ENCODE measurements at regions not wholly inside any gene's neighbourhood (a gene's known extent, or its start where the extent isn't known, plus 50 kb on each side); places are given as distances from the start of the nearest gene placed in this dataset.

DNA sequence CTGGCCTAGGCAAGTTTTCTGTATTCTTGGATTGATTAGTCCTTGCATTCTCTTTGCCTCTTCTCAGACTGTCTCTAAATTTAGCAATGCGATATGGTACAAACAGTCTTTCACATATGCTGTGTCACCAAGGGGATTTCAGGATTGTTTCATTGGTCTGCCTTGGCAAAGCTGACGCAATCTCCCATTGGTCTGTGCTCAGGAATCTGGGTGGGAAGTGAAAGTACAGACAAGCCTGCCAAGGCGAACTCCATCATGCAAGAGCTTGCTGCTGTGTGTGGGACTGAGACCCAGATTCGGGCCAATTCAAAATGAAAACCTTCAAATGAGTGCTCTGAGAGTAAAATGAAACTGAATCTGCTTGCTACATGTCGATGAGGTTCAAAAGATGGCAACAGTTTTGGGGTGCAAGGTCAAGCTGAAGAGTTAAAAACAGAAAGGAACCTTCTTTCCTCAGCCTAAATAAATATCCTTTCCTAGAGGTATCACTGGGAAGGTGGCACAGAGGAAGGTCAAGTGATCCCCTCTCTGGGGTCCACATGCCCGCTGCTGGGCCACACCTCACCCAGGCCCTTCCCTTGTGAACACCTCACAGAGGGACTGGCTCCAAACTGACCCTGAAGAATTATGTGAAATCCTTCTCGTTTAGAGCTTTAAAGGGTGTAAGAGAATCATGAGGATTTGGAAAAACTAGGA lies 198.8 kb upstream of the PREP start:
- peak; percentile 99 for DNase-seq (ENCODE audit: extremely low read depth, low read depth)

DNA sequence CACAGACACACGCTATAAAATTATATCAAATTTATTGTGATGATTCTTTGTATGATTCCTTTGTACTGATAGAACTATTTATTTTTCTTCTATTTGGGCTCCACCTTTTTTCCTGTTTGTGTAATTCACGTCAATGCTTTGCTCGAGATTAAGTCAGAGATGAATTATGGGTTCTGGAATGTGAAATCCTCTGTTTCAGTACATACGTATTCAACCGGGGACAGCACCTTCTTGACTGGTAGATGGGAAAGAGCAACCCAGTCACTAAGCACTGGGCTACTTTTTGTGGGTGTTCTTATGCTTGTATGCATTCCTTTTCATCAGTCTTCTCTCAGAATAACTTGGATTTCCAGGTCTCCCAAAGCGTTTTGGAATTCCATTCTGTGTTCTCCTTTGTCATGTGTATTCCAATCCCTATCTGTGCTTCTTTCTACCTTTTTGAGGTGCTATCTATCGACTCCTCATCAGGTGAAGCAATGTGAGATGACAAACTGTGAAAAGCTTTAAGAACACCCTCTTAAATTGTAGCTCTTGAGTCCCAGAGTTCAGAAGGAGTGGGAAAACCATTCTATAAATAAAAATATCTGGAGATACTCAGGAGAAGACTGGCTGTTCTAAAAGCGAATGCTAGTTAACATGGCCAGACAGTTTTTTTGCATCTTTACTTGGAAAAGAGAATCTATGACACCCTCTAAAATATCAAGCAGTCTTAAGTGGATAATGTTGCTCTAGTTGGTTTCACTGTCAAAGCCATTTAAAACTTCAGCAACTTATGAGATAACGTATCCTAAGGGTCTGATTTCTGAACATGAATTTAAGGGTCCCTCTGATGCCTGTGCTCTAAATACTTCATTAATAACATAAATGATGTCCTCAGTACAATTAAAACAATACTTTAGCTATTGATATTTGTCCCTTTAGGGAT lies 197.7 kb upstream of the PREP start:
- DNase-seq (ENCODE audit: extremely low read depth, low read depth), result peak; percentile 95

DNA sequence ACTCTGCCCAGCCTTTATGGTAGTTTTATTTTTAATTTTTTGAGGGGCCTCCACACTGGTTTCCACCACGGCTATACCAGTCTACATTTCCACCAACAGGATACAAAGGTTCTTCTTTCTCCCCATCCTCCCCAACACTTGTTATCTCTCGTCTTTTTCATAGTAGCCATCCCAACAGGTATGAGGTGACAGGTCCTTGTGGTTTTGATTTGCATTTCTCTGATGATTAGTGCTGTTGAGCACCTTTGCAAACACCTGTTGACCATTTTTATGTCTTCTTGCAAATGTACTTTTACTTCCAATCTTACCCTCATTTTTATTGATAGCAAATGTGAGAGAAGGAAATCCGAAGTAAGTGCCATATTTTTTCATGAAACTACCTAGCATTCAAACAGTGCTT lies 195.4 kb upstream of the PREP start:
- DNase-seq (ENCODE audit: extremely low read depth, low read depth), result no peak

DNA sequence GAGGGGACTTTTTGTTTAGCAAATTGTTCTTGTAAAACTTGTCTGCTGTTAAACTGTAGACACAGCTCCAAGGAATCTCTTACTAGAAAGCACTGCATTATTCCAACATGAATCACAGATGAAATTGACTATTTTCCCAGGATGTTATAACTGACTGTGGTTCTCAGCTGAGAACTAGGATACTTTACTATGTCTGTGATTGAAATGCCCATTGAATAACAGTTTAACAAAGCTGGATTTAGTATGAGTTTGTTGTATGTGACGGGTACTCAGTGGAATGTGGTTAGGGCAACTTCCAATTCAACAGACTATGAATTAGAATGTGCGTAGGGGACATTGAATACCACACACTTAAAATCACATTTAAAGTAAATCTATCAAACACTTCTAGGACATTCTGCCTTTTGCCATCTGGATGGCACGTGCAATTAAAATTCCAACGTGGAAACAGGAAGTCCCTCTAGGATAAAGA lies 193.4 kb upstream of the PREP start:
- DNase-seq (ENCODE audit: extremely low read depth, low read depth), result peak; percentile 85

DNA sequence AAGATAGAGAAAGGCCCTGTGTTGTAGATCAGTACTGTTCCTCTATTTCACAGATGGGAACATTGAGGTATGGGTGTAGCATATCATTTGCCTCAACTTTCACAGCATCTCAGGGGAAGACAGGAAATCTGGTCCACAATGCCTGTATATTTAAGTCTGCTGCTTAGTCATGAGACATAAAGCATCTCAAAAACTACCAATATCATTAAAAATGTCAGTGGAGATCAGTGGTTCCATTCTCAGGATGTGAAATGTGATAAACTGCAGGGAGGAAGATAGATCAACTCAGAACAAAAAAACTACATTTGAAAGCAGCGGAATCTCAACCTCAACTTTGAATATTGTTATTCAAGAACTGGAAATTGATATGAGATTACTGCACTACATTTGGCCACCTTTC lies 192.9 kb upstream of the PREP start:
- DNase-seq (ENCODE audit: extremely low read depth, low read depth), result no peak

DNA sequence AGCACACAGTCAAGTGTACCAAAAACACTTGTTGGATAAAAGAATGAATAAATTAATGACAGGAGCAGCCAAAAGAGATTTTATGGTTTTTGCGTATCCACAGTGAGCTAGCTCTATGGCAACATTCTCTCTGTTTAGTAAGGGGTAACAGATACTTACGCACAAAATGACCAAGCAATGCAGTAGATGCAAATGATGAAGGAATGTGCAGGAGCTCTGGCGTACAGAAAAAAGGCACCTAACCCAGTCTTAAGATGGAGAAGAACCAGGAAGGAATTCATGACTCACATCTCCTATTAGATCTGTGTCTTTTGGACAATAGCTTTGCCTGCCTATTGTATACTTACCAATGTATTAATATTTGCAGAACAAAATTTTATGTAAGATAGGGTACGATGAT lies 191.9 kb upstream of the PREP start:
- DNase-seq (ENCODE audit: extremely low read depth, low read depth), result no peak

DNA sequence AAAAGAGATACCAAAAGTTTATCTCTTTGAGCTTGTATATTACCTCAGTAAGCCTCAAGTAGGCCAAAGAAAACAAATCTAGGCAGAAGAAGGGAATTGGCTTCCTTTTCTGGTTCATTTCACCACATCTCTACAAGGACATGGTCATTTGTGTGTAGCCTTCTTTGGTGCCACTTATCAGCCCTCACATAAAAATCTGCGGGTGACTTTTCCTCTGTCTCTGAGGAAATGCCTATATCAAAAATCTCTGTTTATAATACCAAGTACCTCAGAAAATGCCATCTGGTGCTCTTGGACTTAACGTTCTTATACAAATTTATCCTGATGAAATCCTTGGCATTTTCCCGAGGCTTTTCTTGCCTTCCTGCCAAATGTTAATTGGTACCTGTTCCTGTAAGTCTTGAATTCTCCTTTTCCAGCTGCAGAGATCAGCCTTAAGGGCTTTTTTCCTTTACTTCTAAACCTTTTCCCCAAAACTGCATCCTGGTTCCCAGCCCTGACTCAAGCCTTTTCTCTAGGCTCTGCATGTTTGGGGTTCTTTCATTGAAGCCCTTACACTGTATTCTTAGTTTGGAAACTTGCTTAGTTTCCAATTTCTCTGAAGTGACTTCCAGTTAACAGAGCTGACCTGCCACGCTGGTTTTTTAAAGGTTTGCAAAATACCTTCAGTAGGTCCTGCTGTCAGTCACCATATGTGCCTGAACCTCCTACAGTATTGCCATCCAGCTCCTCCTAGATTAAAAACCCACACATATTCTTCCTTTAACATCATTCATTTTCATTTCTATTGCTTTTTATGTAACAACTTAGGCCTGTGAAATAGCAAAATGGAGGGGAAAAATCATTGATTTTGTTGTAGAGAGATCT lies 191.2 kb upstream of the PREP start:
- DNase-seq (ENCODE audit: extremely low read depth, low read depth), result no peak

DNA sequence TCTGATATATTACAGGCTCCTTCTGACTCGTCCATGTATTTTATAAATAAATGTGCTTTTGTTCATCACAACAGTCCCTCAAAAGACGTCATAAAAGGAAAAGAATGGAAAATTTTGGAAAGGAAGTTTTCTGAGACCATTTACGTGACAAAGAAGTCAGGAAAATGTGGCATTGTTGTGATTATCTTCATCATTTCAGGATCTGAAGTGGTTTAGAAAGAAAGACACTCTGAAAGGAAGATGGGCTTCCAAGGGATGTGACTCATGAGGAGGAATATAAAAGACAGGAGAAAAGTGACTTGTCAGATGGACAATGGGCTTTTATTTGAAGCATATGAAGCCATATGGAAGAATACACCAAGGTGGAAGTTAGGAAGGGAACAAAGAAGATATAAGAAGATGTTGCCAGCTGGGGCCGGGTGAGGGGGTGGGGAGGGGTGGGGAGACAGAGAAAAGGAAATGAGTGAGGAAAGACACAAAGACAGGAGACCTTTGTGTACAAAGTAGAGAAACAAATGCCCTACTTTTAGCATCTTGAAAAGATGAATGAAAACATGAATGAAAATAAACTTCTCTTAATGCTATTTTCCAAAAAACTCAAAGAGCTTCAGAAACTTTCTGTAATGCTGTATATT lies 190.3 kb upstream of the PREP start:
- no peak for DNase-seq (ENCODE audit: extremely low read depth, low read depth)

DNA sequence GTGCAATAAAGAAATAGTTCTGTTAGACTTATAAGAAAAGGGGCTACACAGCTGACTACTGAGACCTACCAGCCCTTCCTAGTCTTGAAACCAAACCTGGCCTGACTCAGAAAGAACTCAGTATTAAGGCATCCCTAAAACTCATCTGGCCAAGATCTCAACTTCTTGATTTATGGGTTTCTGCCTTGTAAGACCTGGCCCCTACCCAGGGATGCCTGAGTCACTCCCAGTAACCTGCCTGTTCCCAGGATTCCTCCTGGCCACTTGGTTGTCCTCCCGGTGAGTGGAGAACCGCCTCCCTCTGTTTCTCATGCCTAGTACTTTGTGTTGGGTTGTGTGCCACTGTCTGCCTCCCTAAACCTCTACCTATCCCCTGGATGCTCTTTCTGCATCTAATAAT lies 189.4 kb upstream of the PREP start:
- DNase-seq (ENCODE audit: extremely low read depth, low read depth), result no peak

DNA sequence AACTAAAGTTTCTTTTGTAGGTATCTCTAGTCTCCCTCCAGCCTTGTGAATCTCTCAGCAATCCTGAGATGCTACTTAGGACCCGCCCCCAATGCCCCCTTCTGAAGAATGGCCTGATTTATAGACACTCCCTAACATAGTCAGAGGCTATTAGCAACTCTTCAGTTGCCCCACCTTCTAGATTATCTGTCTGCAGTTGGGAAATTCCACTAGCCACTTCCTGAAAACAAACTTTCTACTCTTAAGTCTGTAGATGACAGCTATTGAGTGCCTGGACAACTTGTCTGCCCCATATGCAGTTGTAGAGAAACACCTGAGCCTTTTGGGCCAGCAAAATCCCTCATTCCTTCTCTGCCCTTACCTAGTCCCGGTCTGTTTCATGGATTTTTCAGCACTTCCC lies 188.2 kb upstream of the PREP start:
- no peak for DNase-seq (ENCODE audit: extremely low read depth, low read depth)

DNA sequence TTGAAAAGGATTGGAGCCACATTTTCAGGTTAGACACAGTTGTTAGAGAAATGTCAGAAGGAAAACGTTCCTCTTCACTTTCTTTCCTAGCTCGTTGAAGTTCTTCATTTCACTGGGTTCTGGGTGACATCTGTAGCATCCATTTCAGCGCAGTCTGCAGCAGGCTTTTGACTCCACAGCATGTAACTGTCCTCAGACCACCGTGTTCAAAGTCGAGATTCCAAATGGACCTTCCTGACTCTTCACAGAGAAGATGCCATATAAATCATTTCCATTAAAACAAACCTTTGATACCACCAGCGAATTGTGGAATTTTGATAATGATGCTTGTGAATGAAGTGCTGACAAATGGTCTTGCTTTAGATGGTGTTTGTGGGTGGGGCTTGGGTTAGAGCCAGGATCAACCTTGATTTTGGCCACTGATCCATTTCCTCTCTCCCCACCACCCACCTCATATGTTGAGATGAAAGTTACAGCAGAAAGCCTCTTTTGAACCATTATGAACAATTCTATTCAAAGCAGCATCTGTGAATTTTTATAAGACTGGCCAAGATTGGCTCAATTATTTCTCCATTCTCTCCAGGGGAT lies 185.3 kb upstream of the PREP start:
- DNase-seq (ENCODE audit: extremely low read depth, low read depth), result no peak

DNA sequence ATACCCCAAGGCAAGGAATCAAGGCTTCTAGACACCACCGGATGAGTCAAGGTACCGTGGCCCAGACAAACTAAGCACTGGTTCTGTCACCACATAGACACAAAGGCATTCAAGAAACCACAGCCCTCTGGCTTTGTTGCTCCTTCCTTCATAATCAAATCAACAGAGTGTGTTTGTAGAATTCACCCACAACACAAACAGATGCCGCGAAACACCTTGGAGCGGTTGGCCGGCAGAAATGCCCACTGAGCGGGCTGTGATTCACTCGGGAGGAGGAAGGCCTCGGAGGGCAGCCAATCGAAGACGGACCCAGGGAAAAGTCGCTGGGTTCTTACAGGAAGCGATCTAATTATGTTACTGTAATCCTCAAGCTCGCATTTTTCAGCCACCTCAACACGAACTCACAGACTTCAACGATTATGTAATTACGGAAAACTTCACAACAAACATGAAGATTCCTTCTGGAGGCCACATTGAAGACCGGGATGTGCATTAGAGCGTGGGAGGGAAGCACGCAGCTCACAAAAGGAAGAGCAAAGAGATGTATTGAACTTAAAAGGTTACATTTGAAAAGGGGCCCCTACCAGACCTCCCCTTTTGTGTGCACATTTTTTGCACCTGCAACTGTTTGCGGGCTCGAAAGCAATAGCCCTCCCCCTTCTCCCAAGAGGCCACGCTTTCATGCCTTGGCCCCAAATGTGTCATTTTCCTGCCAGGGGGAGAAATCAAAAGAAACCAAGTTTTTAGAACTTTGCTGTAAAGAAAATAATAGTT lies 184.7 kb upstream of the PREP start:
- DNase-seq (ENCODE audit: extremely low read depth, low read depth), result no peak

DNA sequence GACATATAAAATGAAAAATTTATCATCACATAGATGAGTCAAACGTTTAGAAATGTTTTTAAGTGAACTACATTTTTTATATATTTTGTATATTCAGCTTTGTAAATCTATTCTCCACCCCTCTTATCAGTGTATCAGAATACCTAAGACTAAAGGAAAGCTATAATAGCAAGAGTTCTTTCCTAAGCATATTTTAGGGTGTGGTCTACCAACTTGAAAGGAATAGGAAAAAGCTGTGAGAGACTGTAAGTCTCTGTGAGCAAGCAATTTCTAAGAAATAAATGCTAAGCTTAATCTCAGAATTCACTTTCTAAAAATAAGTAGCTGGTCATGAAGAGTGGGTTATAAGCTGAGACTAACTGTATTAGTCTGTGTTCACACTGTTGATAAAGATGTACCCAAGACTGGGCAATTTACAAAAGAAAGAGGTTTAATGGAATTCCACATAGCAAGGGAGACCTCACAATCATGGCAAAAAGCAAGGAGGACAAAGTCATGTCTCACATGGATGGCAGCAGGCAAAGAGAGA lies 175.4 kb upstream of the PREP start:
- DNase-seq (ENCODE audit: extremely low read depth, low read depth), result no peak

DNA sequence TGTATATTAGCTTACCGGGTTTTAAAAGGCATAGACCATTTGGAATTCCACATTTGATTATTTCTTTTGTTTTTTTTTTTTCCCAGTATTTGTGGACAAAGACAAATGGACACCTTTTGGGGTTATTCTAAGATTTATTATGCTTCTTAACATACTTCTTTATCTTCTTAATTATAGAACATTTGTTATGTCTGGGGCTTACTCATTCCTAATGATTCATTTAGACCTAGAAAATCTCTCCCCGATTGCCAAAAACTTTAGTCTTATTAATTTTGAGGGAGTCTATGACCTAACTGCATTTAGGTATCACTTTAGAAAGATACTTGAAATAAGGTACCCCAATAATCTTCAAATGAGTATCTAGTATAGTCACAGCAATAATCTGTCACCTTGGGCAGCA lies 170.7 kb upstream of the PREP start:
- DNase-seq (ENCODE audit: extremely low read depth, low read depth), result no peak

DNA sequence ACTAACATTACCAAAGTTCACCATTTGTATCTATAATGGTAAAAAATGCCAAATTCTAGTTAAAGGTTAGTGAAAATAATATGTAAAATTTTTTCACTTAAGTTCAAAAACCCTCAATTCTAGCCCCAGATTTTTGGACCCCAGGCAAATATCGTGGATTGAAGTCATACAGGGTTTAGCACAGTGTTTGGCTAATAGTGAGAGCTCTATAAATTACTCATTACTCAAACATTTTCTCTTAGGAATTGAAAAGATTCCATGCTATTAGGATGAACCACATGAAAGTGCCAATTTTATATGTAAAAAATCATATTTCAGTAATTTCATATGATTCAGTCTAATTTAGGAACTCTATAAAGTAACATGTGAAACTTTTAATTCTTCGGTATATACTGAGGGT lies 170.3 kb upstream of the PREP start:
- no peak for DNase-seq (ENCODE audit: extremely low read depth, low read depth)

DNA sequence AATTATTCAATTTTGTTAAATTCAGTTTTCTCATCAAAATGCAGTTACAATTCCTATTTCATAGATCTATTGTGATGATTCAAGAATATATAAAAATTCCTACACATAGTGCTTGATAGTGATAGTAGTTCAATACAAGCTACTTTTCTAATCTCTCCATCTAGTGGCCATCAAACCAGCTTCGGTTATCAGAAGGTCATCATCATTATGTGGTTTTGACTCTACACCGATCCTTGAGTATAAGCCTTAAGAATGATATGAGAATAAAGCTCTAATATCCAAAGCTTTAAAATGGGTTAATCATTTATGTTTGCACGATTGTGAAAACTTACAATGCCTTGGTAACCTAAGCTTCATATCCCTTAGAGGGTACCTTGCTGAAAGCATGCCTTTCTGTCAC lies 167.5 kb upstream of the PREP start:
- DNase-seq (ENCODE audit: extremely low read depth, low read depth), result no peak

DNA sequence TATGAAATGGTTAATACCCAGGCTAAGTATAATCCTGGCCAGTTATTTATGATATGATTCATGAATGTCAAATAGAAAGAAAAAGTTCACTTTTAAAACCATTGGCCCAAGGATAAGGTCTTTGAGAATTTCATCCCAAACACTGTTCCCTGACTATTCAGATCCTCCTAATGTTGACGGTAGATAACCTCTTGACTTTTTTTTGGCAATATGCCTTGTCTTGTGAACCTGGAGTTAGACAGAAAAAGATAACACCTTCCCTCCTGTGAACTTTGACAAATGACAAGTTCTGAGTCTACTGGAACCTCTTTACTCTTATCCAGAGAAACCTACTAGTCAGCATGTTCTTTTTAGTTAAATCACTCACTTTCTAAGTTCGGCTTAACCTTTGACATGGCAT lies 166.8 kb upstream of the PREP start:
- DNase-seq (ENCODE audit: extremely low read depth, low read depth), result no peak

DNA sequence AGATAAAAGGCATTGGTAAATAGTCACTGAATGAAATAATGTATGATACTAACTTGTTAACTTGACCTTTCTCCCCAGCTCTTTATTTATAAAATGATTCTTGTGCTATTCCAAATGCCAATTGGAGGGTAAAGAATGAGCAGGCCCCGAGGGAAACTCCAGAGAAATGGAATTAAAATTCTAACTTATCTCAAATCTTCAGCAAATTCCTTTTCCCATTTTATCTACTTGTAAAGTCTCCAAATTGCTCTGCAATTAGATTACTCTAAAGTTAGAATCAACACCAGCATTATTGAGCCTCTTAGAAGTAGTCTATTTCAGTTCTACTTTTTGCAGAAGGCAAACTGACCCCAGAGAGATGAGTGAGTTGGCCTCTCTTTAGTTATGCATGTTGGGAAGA lies 165.9 kb upstream of the PREP start:
- no peak for DNase-seq (ENCODE audit: extremely low read depth, low read depth)

DNA sequence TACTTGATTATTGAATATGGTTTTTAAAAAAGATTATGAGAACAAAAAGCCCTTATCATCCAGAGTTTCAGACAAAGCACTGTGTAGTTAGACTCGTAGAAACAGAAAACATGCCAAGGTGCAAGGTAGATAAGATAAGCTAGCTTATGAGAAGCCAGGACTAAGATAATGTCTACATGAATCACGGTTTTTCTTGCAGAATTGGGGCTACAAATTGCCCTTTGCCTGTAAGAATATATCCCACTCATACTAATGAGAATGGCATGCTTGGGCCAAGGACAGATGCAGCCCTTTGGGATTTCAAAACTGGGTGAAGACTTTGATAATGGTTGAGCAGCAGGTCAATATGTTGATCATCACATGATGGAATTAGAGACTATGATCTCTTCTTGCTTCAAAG lies 165.3 kb upstream of the PREP start:
- no peak for DNase-seq (ENCODE audit: extremely low read depth, low read depth)
